K562 (cell line): ENCODE measurements at regions not wholly inside any gene's neighbourhood (a gene's known extent, or its start where the extent isn't known, plus 50 kb on each side); places are given as distances from the start of the nearest gene placed in this dataset.

ENCODE experiments used
- ATAC-seq: fragments of 200-7000 bp; cut with Tn5 transposase; 3 replicates; pipeline ENCODE4 v1.9.1; 2020; ENCODE audit warnings: moderate library complexity
- BruUV-seq: library from RNA; stranded (reverse); fragments of 400-500 nt; replicated peaks from 2 replicates; lab custom pipeline; 2021; lab: Mats Ljungman, UMichigan
- CTCF ChIA-PET: fragments of 300-600 bp; formaldehyde crosslinking; extraction: SDS; loops from one replicate; lab custom pipeline; 2021; ENCODE audit warnings: low intra/inter-chr PET ratio; lab: Yijun Ruan, JAX
- POLR2A ChIA-PET: fragments of 300-600, 350-650 bp; sonication (Branson Sonifier 250); formaldehyde crosslinking; extraction: SDS; loops from one replicate; lab custom pipeline; 2021; ENCODE audit warnings: antibody characterized with exemption, inconsistent platforms; lab: Yijun Ruan, JAX
- DNase-seq, 4 experiments: peaks; one replicate each; pipeline versions ENCODE4 v3.0.0 to v3.0.0-alpha.2; 2011 to 2018; ENCODE audit warnings: low spot score in 3 of 4, mixed read lengths in 3 of 4; ENCODE audit errors: extremely low read depth in 1 of 4
- FAIRE-seq: peaks from 2 replicates; lab custom pipeline; 2011; peaks lifted over from hg19 to GRCh38; lab: Jason Lieb, UNC
- H2AFZ ChIP-seq: 2 replicates; pipeline ENCODE4 v1.6.0; 2011; ENCODE audit warnings: low read depth, low read length, control low read depth, inconsistent platforms
- H3K27ac ChIP-seq: fragments of 200-600 bp; 3 replicates; pipeline ENCODE4 v1.8.0; 2011; ENCODE audit warnings: low read depth, mild to moderate bottlenecking, control low read depth, inconsistent platforms, low read length, moderate library complexity, mixed read lengths; ENCODE audit errors: extremely low read depth
- H3K27me3 ChIP-seq, 2 experiments: fragments of 300-600 bp in 1 of 2; 2 replicates in 1 of 2; 3 replicates in 1 of 2; pipeline versions ENCODE4 v1.6.0 to v1.8.0; 2011; ENCODE audit warnings: inconsistent platforms in 2 of 2, low read length in 2 of 2, mild to moderate bottlenecking in 1 of 2, mixed read lengths in 1 of 2, moderate library complexity in 1 of 2; ENCODE audit not compliant: control insufficient read depth in 2 of 2, insufficient read depth in 2 of 2
- H3K36me3 ChIP-seq: fragments of 300-600 bp; 3 replicates; pipeline ENCODE4 v1.8.0; 2011; ENCODE audit warnings: mild to moderate bottlenecking, low read length, inconsistent platforms; ENCODE audit not compliant: control insufficient read depth, insufficient read depth
- H3K4me1 ChIP-seq, 2 experiments: fragments of 200-600 bp in 1 of 2; replicated peaks in 1 of 2; 2 replicates in 1 of 2; 3 replicates in 1 of 2; pipeline versions ENCODE4 v1.5.1 to v1.8.0; 2011; ENCODE audit warnings: inconsistent platforms in 2 of 2, low read length in 2 of 2, mild to moderate bottlenecking in 1 of 2, mixed read lengths in 1 of 2, moderate library complexity in 1 of 2; ENCODE audit not compliant: control insufficient read depth in 2 of 2, insufficient read depth in 2 of 2
- H3K4me2 ChIP-seq: 2 replicates; pipeline ENCODE4 v1.6.1; 2011; ENCODE audit warnings: low read length, control low read depth, inconsistent platforms, mixed read lengths; ENCODE audit not compliant: insufficient read depth
- H3K4me3 ChIP-seq: fragments of 200-600 bp; sonication (generic), shearing (Covaris generic); 2 replicates; pipeline ENCODE4 v1.5.1; 2016; ENCODE audit warnings: control low read depth, inconsistent platforms
- H3K79me2 ChIP-seq: fragments of 200-600 bp; 3 replicates; pipeline ENCODE4 v1.8.0; 2011; ENCODE audit warnings: low read length, inconsistent platforms; ENCODE audit not compliant: control insufficient read depth, insufficient read depth
- H3K9ac ChIP-seq, 2 experiments: 2 replicates each; pipeline versions ENCODE4 v1.6.0 to v1.6.1; 2011; ENCODE audit warnings: low read depth in 2 of 2, low read length in 2 of 2, control low read depth in 1 of 2, inconsistent platforms in 1 of 2, mild to moderate bottlenecking in 1 of 2, mixed read lengths in 1 of 2; ENCODE audit not compliant: insufficient read depth in 1 of 2
- H3K9me1 ChIP-seq: one replicate; pipeline ENCODE4 v1.6.0; 2011; ENCODE audit warnings: inconsistent platforms, mild to moderate bottlenecking, low read length, moderate library complexity; ENCODE audit not compliant: control insufficient read depth, insufficient read depth
- H3K9me3 ChIP-seq: replicated peaks from 2 replicates; pipeline ENCODE4 v1.5.1; 2011; ENCODE audit warnings: low read depth, low read length, inconsistent platforms; ENCODE audit not compliant: control insufficient read depth, insufficient read depth
- H4K20me1 ChIP-seq: replicated peaks from 2 replicates; pipeline ENCODE4 v1.6.1; 2011; ENCODE audit warnings: low read length, inconsistent platforms, mixed read lengths; ENCODE audit not compliant: control insufficient read depth, insufficient read depth
- ELK1 ChIP-seq: sonication (generic); formaldehyde crosslinking; IDR thresholded peaks from 2 replicates; pipeline ENCODE4 v1.8.1; 2022; ENCODE audit warnings: missing genetic modification reagents
- MAZ ChIP-seq, 2 experiments: fragments of 450-650 bp in 1 of 2; sonication (generic) in 1 of 2; formaldehyde crosslinking; IDR thresholded peaks in 1 of 2; conservative IDR thresholded peaks in 1 of 2; 2 replicates each; pipeline versions ENCODE4 v1.4.0 to v1.5.0; 2020; ENCODE audit warnings: mild to moderate bottlenecking in 1 of 2, missing genetic modification reagents in 1 of 2
- MTA3 ChIP-seq: fragments of 450-650 bp; formaldehyde crosslinking; IDR thresholded peaks from 2 replicates; pipeline ENCODE4 v1.6.1; 2017; ENCODE audit warnings: mild to moderate bottlenecking, borderline replicate concordance
- STAT5B ChIP-seq: fragments of 250-450 bp; sonication (Bioruptor Pico); IDR thresholded peaks from 2 replicates; pipeline ENCODE4 v1.8.0; 2021; ENCODE audit warnings: mild to moderate bottlenecking, inconsistent platforms
- in situ Hi-C: fragments of 300-500 bp; cut with MboI; formaldehyde crosslinking; loops from 4 replicates; pipeline ENCODE4 v1.15.0; 2018; ENCODE audit warnings: inconsistent platforms, mixed read lengths
- intact Hi-C: fragments of 100-400 bp; cut with micrococcal nuclease; formaldehyde crosslinking; loops from 2 replicates; pipeline ENCODE4 v1.14.2; 2022

DNA sequence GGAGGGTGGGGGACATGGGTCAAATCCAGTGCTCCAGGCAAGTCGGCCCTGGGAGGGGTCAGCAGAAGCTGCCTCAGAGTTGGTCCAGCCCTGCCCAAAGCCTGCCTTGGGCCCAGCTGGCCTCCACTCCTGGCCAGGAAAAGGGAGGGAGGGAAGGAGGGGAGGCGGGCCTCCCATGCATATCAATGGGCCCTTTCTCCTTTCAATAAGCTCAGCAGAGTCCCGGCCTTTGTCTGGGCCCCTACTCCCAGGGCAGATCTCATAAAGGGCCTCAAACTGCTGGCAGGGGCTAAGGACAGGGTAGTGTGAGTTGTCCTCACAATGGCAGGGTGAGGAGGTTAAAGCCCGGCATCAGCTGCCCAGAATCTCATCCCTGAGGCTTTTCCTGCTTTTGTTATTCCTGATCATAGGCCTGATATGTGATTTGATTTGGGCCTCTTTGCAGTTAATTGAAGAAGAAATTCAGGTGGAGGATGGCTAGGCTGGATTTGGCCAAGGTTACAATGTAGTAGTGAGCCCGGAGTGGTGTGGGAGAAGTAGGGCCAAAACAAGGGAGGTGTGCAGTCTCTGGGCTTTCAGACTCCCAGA, 121.1 kb upstream of the ATP6AP2 start (continued):
- TF ChIP-seq STAT5B, result no peak

GRCh38 chrX:40457406-40457805, 123.4 kb upstream of the ATP6AP2 start:
- no peak overlapping the region for H3K9ac ChIP-seq
- DNase-seq (no peak), ATAC-seq (no peak), FAIRE-seq (no peak)
- H3K9me1 ChIP-seq, result no peaks in the 10 kb centered on the region
- ChIA-PET POLR2A (no interaction called here), CTCF (no interaction called here)
- intact Hi-C loops (no loop called here), in situ Hi-C loops (no loop called here)
- peaks cover 0 to 1% of the 10 kb centered on the region in 2 experiments; a peak in 2 of 5 replicates for H3K27me3 ChIP-seq
- no peaks in the 10 kb centered on the region for H3K79me2 ChIP-seq
- no peak for TF ChIP-seq MTA3
- TF ChIP-seq ELK1 (CRISPR knock-in tag), result no peak
- no peak for TF ChIP-seq MAZ (CRISPR knock-in tag; conservative IDR thresholded peaks at IDR 0.05 in 1 of 2, IDR thresholded peaks at IDR 0.05 in 1 of 2)
- H2AFZ ChIP-seq, result no peak overlapping the region
- no peak overlapping the region for H3K4me2 ChIP-seq
- no peak overlapping the region for H3K27ac ChIP-seq
- H3K36me3 ChIP-seq, result no peaks in the 10 kb centered on the region
- H3K9me3 ChIP-seq, result no peaks in the 10 kb centered on the region
- H3K4me3 ChIP-seq, result no peak overlapping the region
- no TSS peak for BruUV-seq
- H4K20me1 ChIP-seq, result no peaks in the 10 kb centered on the region
- no peaks in the 10 kb centered on the region; a peak in 1 of 5 replicates for H3K4me1 ChIP-seq
